C4-2B (cell line): ENCODE measurements at regions not wholly inside any gene's neighbourhood (a gene's known extent, or its start where the extent isn't known, plus 50 kb on each side); places are given as distances from the start of the nearest gene placed in this dataset.

Source experiments
- CTCF ChIP-seq: fragments of 450-650 bp; conservative IDR thresholded peaks from 2 replicates; pipeline ENCODE4 v1.5.1; 2017; ENCODE audit warnings: mild to moderate bottlenecking
- ZFX ChIP-seq: fragments of 450-650 bp; IDR thresholded peaks from 2 replicates; pipeline ENCODE4 v1.6.1; 2017

- TF ChIP-seq CTCF, result no peak
- no peak for TF ChIP-seq ZFX
Observed at GRCh38 chr5:57041570-57041969, 89.6 kb upstream of the MIER3 start.
